ENCODE measurements at regions not wholly inside any gene's neighbourhood (a gene's known extent, or its start where the extent isn't known, plus 50 kb on each side); places are given as distances from the start of the nearest gene placed in this dataset.

DNA sequence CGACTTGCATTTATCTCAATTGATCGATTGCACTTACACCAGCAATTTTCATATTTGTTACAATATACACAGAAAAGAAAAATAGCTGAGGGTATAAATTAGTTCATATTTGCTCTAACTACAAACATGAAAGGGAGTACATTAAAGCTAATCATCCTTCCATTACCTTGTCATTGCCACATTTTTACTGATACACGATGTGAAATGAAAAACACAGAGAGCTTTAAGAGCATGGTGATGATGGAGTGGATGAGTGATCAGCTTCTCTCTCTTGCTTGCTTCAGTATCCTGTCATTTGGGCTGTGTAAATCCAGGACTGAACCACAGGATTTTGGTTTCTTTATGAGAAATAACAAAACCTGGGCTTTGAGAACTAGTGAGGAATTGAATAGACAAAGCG, 1207.5 kb upstream of the GOT2 start:
- TF ChIP-seq, protein P1, sequence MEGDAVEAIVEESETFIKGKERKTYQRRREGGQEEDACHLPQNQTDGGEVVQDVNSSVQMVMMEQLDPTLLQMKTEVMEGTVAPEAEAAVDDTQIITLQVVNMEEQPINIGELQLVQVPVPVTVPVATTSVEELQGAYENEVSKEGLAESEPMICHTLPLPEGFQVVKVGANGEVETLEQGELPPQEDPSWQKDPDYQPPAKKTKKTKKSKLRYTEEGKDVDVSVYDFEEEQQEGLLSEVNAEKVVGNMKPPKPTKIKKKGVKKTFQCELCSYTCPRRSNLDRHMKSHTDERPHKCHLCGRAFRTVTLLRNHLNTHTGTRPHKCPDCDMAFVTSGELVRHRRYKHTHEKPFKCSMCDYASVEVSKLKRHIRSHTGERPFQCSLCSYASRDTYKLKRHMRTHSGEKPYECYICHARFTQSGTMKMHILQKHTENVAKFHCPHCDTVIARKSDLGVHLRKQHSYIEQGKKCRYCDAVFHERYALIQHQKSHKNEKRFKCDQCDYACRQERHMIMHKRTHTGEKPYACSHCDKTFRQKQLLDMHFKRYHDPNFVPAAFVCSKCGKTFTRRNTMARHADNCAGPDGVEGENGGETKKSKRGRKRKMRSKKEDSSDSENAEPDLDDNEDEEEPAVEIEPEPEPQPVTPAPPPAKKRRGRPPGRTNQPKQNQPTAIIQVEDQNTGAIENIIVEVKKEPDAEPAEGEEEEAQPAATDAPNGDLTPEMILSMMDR (IDR thresholded peaks at IDR 0.05): no peak
- no peak for TF ChIP-seq POLR2A (IDR thresholded peaks at IDR 0.05)
- TF ChIP-seq POLR2AphosphoS5 (IDR thresholded peaks at IDR 0.05): no peak
- TF ChIP-seq EP300 (IDR thresholded peaks at IDR 0.05; ENCODE audit: low read depth): no peak
